HG03064 (cell line): ENCODE measurements at regions not wholly inside any gene's neighbourhood (a gene's known extent, or its start where the extent isn't known, plus 50 kb on each side); places are given as distances from the start of the nearest gene placed in this dataset.

ENCODE experiments used
- ATAC-seq: cut with Tn5 transposase; IDR thresholded peaks from one replicate; pipeline ENCODE4 v1.9.1; 2021; ENCODE audit warnings: low read depth; ENCODE audit not compliant: unreplicated experiment

DNA sequence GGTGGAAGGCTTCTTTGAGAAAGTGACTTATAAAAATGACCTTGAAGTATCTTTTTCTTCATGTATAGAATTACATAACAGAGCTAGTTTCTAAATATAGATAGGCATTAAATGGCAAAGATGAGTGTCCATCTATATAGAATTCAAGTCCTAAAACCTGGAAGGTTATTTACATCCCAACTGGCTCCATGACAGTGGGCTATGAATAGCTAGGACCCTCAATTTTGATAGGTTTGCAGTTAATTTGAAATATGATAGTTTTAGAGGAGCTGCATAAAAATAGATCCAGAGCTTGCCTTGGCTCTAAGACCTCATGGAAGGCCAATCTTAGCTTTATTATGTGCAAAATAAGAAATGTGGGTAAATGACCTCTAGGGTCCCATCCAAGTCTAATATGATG, 310.6 kb upstream of the CITED2 start:
- no peak for ATAC-seq

DNA sequence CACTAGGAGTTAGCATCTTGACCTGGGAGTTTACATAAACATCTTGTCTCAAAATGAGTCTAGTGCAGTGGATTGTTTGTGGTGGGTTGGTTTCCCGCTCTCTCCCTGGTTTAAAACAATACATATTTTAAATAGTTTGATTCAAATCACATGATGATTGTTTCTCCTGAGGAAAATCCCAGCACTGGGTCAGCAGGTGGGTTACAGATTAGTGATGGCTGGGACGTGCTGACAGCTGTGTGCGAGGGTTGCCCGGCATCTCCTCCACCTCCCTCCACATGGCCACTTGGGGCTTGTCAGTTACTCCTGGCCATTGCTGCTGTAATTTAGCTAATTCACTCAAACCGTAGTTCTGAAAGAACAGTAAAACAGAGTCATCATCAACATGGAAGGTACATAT, 306.4 kb upstream of the CITED2 start:
- no peak for ATAC-seq

DNA sequence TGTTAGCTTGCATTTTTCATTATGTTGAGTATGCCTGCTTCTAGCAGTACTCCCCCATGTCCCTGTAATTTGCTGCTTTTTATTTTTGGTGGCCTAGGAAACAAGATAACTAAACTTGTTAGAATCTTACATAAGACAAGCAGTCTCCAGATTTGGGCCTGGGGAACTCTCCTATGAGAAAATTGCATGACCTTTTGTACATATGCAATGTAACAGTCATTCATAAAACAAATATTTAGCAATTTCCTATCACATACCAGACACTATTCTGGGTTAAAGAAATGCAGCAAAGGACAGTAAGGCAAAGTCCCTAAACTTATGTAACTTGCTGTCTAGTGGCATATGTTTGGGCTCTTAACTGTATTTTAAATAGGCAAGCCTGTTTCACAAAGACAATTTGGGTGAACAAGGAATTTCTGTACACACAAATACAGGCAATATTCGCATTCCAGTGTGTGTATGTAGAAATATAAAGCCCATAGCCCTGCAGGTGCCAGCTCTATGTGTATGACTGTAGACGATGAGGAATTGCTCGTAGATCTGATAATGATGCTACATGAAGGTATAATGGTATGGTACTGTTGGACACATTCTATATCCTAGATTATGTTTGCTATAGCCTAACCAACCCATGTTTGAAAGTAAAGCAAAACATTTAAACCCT, 305.2 kb upstream of the CITED2 start:
- ATAC-seq, result no peak

DNA sequence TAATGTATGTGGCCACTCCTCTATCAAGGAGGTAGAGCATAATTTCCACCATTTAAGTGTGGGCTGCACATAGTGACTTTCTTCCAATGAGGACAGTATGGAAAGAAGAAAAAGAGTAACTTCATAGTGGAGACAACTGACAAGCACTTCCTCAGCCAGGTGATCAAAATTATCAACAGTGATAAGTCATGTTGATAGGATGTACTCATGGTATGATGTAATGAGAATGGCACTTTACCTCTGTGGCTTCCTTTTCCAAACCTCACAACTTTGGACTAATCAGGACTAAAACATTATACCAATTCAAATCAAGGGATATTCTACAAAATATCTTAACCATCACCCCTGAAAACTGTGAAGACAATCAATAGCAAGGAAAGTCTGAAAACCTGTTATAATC, 302.3 kb upstream of the CITED2 start:
- no peak for ATAC-seq

DNA sequence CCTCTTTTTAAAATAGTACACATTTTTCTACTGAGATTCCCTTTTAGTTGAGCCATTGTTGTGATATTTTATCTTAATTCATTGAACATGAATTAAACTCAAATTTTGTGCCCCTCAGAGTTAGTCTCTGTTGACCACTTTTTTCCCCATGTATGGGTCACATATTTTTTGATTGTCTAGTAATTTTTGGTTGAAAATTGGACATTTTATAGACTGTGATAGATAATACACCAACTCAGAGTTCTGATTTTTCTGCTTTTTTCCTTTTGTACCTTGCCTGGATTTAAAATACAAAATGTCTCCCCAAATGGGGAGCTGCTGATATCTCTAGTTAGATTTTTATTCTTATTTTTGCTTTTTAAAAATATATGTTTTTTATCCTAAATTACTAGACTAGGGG, 291.8 kb upstream of the CITED2 start:
- ATAC-seq, result no peak

DNA sequence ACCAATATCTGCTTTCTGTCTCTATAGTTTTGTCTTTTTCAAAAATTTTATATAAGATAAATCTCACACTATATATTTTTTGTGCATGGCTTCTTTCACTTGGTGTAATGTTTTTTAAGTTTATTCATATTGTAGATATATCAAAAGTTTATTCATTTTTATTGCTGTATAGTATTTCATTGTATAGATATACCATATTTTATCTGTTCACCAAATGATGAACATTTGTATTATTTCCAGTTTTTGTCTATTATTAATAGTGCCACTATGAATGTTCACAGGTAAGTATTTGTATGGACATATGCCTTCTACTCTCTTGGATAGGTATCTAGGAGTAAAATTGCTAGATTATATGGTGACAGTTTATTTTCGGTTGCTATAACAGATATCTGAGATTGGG, 289.5 kb upstream of the CITED2 start:
- no peak for ATAC-seq

DNA sequence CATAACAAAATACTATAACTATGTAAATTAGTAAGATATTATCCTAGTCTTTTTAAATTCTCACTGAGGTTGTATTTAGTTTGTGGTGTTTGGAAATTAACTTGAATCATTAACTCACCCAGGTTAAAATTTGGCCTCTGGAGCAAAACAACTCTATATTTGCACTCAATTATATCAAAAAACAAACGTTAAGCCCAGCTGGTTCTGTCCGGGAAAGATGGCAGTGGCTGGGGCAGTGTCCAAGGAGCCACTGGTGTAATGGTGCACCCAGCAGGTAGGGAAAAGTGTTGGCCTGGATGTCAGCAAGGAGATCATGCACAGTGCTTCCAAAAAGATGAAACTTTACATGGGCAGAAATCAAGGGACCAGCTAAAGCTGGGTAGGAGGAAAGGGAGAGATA, 285.3 kb upstream of the CITED2 start:
- ATAC-seq, result no peak

DNA sequence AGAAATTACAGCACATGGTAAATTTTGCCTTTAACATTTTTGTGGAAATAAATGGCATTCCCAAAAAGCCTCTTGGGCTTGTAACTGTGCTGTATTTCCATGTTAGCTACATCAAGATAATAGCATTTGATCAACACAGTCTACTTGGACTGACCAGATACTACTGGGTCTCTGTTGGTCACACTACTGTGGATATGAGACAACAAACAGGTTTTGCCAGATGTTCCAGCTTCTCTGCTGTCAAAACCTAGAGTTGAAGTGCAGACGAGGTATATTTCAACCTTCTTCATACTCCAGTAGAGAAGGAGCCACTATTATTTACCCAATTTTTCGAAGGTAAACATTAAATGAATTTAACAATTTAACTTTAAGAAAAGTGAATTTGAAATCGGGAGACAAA, 284.7 kb upstream of the CITED2 start:
- no peak for ATAC-seq

DNA sequence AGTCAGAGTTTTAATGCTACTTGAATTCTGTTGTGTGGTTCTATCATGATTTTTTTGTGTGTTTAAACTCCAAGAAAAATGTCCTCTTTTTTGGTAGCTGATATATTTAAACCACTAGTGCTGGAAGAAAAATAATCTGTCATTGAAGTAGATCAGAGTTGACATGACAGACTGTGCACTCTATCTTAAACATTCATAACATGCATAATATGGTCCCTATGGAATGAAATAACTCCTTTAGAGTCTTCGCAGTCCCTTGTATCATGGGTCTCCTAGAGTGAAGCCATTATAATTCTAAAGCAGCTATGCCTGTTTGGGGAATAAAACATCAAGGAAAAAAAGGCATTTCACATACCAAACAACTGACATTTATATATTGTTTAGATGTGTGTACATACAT, 282.7 kb upstream of the CITED2 start:
- no peak for ATAC-seq

DNA sequence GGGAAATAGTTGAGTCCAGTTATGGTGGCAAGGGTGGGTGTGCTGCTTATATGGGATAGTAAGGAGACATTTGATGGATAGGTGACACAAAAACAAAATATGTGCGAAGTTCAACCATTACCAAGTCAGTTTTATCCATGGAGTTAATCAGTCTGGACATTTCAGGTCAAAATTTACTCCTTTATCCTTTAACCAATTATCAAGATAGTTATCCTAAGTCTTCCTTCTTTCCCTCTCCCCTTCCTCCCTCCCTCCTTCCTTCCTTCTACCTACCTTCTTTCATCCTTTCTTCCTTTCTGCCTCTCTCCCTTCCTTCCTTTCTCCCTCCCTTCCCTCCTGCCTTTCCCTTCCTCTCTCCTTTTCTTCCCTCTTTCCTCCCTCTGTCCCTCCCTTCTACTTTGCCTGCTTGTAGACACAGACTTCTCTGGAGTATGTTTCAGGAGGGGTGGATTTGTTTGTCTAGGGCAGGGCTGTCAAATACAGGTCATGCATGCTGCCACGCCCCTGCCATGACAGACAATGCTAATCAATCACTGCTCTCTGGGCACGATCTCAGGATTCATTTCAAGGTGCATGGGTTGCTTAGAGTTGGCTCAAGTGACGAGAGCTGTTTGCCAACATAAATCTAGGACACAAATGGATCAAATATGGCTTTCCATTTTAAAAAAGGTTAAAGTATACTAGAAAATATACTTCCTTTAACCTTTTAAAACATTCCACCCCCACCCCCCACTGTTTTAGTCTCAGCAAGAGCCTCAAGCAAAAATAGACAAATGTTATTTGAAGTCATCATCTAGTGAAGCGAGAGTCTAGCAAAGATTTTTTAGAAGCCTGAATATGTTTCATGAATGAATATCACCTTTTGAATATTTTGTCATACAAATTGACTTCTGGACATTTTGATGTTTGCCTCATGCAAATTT, 281.6 kb upstream of the CITED2 start:
- ATAC-seq, result no peak

DNA sequence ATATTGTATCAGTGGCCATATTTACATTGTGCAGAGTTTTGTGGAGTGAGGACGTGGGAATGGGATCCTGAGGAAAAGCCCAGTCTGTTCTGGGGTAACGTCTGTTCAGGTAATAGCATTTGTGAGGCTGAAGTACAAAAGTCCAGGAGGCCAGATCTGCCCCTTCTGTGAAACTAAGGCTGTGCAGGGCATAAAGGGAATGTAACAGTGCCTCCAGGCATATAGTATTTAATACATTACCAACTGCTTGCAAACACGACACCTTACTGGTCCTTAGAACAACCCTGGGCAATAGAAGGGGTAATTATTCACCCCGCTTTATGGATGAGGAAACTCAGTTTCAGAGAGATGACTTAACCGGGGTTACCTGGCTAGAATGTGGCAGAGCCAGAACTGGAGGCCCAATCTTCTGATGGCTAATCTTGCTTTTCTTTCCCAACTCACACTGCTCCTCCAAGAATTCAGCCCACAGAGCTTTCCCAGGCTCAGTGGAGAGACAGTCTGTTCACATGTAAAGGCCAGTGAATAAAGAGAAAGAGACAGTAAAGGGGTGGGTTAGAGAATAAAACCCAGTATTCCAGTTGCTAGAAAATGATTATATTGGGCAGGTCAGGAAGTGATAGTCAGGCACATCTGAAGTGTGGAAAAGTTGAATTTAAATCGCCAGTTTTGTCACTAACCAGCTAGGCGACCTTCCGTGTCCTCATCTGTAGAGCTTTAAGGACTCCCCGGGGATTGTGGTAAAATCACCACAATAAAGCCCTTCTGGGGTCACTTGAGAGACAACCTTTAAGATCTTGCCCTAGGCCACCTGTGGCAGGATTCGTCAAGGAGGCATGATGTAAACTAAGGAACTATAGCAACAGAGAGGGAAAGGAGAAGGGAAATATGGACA, 280.7 kb upstream of the CITED2 start:
- ATAC-seq, result no peak

DNA sequence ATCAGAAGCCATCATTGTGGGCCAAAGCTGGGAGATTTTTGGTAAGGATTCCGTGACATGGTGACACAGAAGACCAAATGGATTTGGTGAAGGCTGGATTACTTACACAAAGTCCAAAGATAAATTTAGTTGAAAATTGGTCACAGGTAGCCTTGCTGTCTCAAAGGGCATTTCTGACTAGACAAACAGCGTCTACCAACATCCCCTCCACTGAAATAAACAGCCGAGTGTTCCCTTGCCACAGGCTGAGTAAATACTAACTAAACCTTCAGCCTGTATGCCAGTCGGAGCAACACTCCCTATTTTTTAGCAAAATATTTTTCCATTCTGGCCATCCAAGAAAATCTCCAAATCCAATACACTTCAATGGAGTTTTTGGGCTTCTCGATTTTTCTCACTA, 279.9 kb upstream of the CITED2 start:
- ATAC-seq, result no peak

DNA sequence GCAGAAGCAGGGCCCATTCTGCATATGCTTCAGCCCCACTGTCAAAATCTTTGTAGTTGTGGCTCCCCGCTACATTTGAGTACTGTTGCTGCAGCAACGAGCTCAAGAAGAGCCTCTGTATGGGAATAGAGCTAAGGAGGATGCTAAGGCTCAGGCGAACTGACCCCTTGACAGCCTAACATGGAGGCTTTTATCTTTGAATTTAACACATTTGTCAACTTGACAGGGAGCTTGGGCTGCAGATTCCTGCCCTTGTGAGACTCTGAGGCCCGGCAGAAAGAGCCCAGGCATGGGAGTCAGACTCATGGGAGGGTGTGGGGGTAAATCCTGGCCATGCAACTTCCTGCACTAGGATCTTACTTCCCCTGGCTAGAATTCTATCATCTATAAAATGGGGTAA, 278.7 kb upstream of the CITED2 start:
- no peak for ATAC-seq

DNA sequence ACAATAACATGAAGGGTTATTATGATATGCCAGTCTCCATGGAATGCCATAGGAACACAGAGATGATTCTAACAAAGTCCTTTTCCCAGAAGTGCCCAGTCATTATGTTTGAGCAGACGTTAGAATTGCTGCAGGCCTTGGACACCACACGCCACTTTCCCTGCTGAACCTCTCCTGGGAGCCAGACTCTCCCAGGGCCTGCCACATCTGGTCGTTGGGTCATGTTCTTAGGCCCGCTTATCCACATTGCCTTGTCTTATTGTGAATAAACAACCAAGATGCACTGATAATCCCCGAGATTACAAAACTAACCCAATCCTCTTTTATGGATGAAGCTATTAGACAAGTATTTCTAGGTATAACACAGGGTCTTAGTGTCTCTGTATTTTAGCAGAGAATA, 276.5 kb upstream of the CITED2 start:
- no peak for ATAC-seq

DNA sequence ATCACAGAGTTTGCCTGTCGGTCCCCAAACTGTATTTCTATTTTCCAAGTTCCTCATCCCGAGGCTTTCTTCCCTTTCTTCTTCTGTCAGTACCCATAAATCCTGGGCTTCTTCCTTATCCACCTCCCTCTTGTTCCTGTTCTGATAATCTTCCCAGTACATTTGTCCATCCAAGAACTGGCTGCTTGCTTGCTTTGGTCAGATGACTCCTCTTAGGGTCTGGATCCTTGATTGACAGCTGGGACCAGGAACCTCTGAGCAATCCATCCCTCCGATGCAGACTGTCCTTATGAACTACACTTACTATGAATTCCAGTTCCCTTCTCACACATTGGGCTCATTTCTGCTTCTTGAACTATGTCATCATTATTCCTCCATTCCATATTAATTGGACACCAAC, 275.3 kb upstream of the CITED2 start:
- ATAC-seq, result no peak

DNA sequence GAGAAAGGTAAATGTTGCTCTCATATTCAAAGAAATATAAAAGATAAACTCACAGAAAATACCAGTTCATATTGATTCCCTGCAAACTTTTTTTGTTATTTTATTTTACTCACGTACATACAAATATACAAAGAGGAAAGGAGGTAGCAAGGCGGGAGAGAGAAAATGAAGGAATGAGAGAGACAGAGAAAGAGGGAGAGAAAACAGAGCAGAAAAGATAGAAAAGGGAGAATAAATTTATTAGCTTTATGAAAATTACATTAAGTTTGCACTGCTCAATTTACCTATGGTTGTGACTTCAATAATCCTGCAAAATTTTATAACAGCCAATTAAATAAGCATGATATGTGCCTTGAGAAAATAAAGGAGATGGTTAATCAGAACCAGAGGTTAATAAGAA, 274.7 kb upstream of the CITED2 start:
- ATAC-seq, result no peak

DNA sequence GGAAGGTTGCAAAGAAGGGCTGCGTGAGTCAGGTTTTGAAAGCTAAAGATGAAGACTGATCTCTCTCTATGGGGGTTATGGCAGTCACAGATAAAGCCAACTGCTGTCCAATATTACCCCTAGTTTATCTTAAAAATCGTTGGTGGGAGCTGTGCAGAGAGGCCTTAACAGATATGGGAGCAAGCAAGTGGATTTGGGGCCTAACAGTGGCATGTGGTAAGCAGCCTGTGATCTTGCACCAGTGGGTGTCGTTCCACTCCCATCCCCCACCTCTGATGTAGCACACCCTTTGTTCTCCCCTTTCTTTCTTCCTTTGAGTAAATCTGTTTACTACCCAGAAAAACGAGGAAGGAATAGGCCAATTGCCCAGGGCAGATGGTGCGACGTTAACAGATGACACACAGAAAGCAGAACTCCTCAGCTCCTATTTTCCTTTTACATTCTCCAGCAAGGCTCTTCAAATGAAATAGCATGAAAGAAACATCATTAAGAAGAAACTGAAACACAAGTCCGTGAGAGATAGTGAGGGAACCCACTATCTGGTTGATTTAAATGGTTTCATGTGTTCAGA, 274.1 kb upstream of the CITED2 start:
- ATAC-seq, result no peak

DNA sequence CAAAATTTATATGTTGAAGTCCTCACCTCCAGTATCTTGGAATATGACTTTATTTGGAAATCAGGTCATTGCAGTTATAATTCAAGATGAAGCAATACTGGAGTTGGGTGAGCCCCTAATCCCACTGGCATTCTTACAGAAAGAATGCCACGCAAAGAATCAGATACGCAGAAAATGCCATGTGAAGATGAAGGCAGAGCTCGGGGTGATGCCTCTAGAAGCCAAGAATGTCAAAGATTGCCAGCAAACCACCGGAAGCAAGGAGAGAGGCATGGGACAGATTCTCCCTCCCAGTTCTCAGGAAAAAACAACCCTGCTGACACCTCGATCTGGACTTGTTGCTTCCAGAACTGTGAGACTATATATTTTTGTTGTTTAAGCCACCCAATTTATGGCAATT, 273.4 kb upstream of the CITED2 start:
- no peak for ATAC-seq

DNA sequence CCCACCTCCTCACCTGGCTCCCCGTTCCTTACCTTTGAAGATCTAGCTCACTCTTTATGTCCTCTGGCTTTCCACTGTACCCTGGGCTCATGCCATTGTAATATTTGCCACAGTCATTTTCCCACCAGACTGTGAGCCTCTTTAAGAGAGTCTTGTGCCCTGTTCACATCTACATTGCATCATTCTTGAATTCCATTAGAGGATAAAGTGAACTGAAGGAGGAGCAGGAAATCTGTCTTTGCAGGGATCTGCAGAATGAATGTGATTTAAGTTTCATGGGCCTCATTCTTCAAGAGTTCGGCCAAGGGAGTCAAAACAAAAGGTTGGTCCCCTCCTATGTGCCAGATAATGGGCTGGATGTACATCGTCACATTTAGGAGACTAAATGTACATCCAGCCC, 272.6 kb upstream of the CITED2 start:
- no peak for ATAC-seq

DNA sequence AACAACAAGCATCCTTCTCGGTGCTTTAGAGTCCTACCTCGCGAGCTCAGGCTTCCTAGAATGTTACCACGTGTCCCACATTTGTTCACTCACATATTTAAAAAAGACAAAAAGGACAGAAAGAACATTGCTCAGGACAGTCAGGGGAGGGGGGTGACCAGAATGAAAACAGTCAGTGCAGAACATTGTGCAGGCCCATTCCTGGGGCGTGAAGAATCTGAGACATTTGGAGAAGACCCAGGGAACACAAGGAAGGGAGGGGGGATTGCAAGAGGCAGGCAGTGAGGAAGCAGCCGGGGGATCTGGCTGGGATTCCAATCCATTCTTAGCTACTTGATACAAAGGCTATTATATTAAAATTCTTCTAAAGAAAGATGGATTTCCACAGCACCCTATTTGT, 270.4 kb upstream of the CITED2 start:
- no peak for ATAC-seq

DNA sequence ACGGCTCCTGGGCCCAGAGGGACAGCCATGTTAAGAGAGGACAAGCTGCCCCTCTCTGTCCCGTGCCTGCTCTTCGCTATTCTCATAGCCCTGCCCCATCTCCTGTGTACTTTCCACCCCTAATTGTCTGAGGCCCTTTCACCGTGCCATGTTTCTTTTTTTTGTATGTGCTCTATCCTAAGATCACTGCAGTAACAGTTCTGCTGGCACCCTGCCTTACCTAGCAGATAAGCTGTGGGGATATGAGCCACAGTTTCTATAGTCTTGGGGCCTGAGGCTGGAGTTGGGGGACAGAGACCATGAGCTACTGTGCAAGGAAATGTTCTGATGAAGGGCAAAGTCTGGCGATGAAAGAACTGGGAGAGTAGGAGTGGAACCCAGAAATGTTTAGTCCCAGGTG, 269.5 kb upstream of the CITED2 start:
- ATAC-seq, result no peak
